ENCODE measurements at regions not wholly inside any gene's neighbourhood (a gene's known extent, or its start where the extent isn't known, plus 50 kb on each side); places are given as distances from the start of the nearest gene placed in this dataset.

GRCh38 chr4:24003496-24003895 lies 113.6 kb upstream of the PPARGC1A start:
- CTCF ChIA-PET, result no interaction called here
- no peak for DNase-seq
- H3K36me3 Mint-ChIP-seq (ENCODE audit: low read depth), result no peaks in the 10 kb centered on the region
- H3K27me3 Mint-ChIP-seq (ENCODE audit: low read depth), result no peaks in the 10 kb centered on the region
- ATAC-seq, result no peak
- POLR2A ChIA-PET, result no interaction called here
- no peaks in the 10 kb centered on the region for H3K9me3 Mint-ChIP-seq (ENCODE audit: insufficient read depth)
- H3K27ac Mint-ChIP-seq, result no peak overlapping the region
- H3K4me3 Mint-ChIP-seq, result no peak overlapping the region
- no peaks in the 10 kb centered on the region for H3K4me1 Mint-ChIP-seq (ENCODE audit: low read depth)

GRCh38 chr4:24002330-24002966 lies 112.6 kb upstream of the PPARGC1A start:
- H3K4me3 Mint-ChIP-seq, result no peak overlapping the region
- no peaks in the 10 kb centered on the region for H3K4me1 Mint-ChIP-seq (ENCODE audit: low read depth)
- H3K27ac Mint-ChIP-seq, result no peak overlapping the region
- no peaks in the 10 kb centered on the region for H3K36me3 Mint-ChIP-seq (ENCODE audit: low read depth)
- H3K27me3 Mint-ChIP-seq (ENCODE audit: low read depth), result no peaks in the 10 kb centered on the region
- H3K9me3 Mint-ChIP-seq (ENCODE audit: insufficient read depth), result no peaks in the 10 kb centered on the region
- ATAC-seq (no peak), DNase-seq (no peak)
- CTCF ChIA-PET, result interaction anchor here (0.6 kb wide), 1 partner anchor 12 kb away, joined by 4 read pairs; no protein-coding TSS in a partner anchor
- POLR2A ChIA-PET, result no interaction called here

GRCh38 chr4:24001486-24002329 lies 111.9 kb upstream of the PPARGC1A start:
- ChIA-PET POLR2A (no interaction called here), CTCF (interaction anchor here (0.6 kb wide), 1 partner anchor 11 kb away, joined by 4 read pairs; no protein-coding TSS in a partner anchor)
- no peak for ATAC-seq
- Mint-ChIP-seq H3K27ac (no peak overlapping the region), H3K36me3 (ENCODE audit: low read depth) (no peaks in the 10 kb centered on the region), H3K4me3 (no peak overlapping the region), H3K4me1 (ENCODE audit: low read depth) (no peaks in the 10 kb centered on the region), H3K9me3 (ENCODE audit: insufficient read depth) (no peaks in the 10 kb centered on the region), H3K27me3 (ENCODE audit: low read depth) (no peaks in the 10 kb centered on the region)
- DNase-seq, result no peak

GRCh38 chr4:24000470-24000831 lies 110.6 kb upstream of the PPARGC1A start:
- H3K36me3 Mint-ChIP-seq (ENCODE audit: low read depth), result no peaks in the 10 kb centered on the region
- ChIA-PET CTCF (no interaction called here), POLR2A (no interaction called here)
- no peaks in the 10 kb centered on the region for H3K9me3 Mint-ChIP-seq (ENCODE audit: insufficient read depth)
- H3K4me1 Mint-ChIP-seq (ENCODE audit: low read depth), result no peaks in the 10 kb centered on the region
- ATAC-seq, result no peak
- no peaks in the 10 kb centered on the region for H3K27me3 Mint-ChIP-seq (ENCODE audit: low read depth)
- no peak overlapping the region for H3K27ac Mint-ChIP-seq
- no peak for DNase-seq
- H3K4me3 Mint-ChIP-seq, result no peak overlapping the region

GRCh38 chr4:23999714-24000469 lies 110.0 kb upstream of the PPARGC1A start:
- H3K4me1 Mint-ChIP-seq (ENCODE audit: low read depth), result no peaks in the 10 kb centered on the region
- ChIA-PET CTCF (no interaction called here), POLR2A (no interaction called here)
- ATAC-seq, result no peak
- no peaks in the 10 kb centered on the region for H3K27me3 Mint-ChIP-seq (ENCODE audit: low read depth)
- H3K9me3 Mint-ChIP-seq (ENCODE audit: insufficient read depth), result no peaks in the 10 kb centered on the region
- no peaks in the 10 kb centered on the region for H3K36me3 Mint-ChIP-seq (ENCODE audit: low read depth)
- no peak for DNase-seq
- H3K4me3 Mint-ChIP-seq, result no peak overlapping the region
- no peak overlapping the region for H3K27ac Mint-ChIP-seq

- Mint-ChIP-seq H3K4me1 (ENCODE audit: low read depth) (no peaks in the 10 kb centered on the region), H3K27me3 (ENCODE audit: low read depth) (no peaks in the 10 kb centered on the region), H3K36me3 (ENCODE audit: low read depth) (no peaks in the 10 kb centered on the region), H3K9me3 (ENCODE audit: insufficient read depth) (no peaks in the 10 kb centered on the region), H3K27ac (no peak overlapping the region), H3K4me3 (no peak overlapping the region)
- ATAC-seq, result no peak
- no peak for DNase-seq
- ChIA-PET CTCF (no interaction called here), POLR2A (no interaction called here)
These were observed 103.5 kb upstream of the PPARGC1A start for GRCh38 chr4:23993373-23993772.

GRCh38 chr4:23991444-23991843 lies 101.6 kb upstream of the PPARGC1A start:
- ChIA-PET POLR2A (no interaction called here), CTCF (no interaction called here)
- no peak for DNase-seq
- no peaks in the 10 kb centered on the region for H3K27me3 Mint-ChIP-seq (ENCODE audit: low read depth)
- H3K9me3 Mint-ChIP-seq (ENCODE audit: insufficient read depth), result no peaks in the 10 kb centered on the region
- H3K4me3 Mint-ChIP-seq, result no peak overlapping the region
- ATAC-seq, result no peak
- no peak overlapping the region for H3K27ac Mint-ChIP-seq
- no peaks in the 10 kb centered on the region for H3K36me3 Mint-ChIP-seq (ENCODE audit: low read depth)
- no peaks in the 10 kb centered on the region for H3K4me1 Mint-ChIP-seq (ENCODE audit: low read depth)

GRCh38 chr4:23986270-23986669 lies 96.4 kb upstream of the PPARGC1A start:
- ChIA-PET CTCF (no interaction called here), POLR2A (no interaction called here)
- no peak overlapping the region for H3K27ac Mint-ChIP-seq
- H3K9me3 Mint-ChIP-seq (ENCODE audit: insufficient read depth), result no peaks in the 10 kb centered on the region
- H3K4me3 Mint-ChIP-seq, result no peak overlapping the region
- ATAC-seq, result no peak
- no peaks in the 10 kb centered on the region for H3K27me3 Mint-ChIP-seq (ENCODE audit: low read depth)
- DNase-seq, result no peak
- no peaks in the 10 kb centered on the region for H3K4me1 Mint-ChIP-seq (ENCODE audit: low read depth)
- no peaks in the 10 kb centered on the region for H3K36me3 Mint-ChIP-seq (ENCODE audit: low read depth)

GRCh38 chr4:23981328-23981727 lies 91.5 kb upstream of the PPARGC1A start:
- ChIA-PET CTCF (no interaction called here), POLR2A (no interaction called here)
- ATAC-seq (no peak), DNase-seq (no peak)
- no peak overlapping the region for H3K4me3 Mint-ChIP-seq
- no peak overlapping the region for H3K27ac Mint-ChIP-seq
- no peaks in the 10 kb centered on the region for H3K36me3 Mint-ChIP-seq (ENCODE audit: low read depth)
- no peaks in the 10 kb centered on the region for H3K27me3 Mint-ChIP-seq (ENCODE audit: low read depth)
- no peaks in the 10 kb centered on the region for H3K4me1 Mint-ChIP-seq (ENCODE audit: low read depth)
- no peaks in the 10 kb centered on the region for H3K9me3 Mint-ChIP-seq (ENCODE audit: insufficient read depth)

- H3K27ac Mint-ChIP-seq, result no peak overlapping the region
- CTCF ChIA-PET, result no interaction called here
- ATAC-seq, result no peak
- no peak overlapping the region for H3K4me3 Mint-ChIP-seq
- DNase-seq, result no peak
- H3K36me3 Mint-ChIP-seq (ENCODE audit: low read depth), result no peaks in the 10 kb centered on the region
- no peaks in the 10 kb centered on the region for H3K27me3 Mint-ChIP-seq (ENCODE audit: low read depth)
- POLR2A ChIA-PET, result no interaction called here
- H3K9me3 Mint-ChIP-seq (ENCODE audit: insufficient read depth), result no peaks in the 10 kb centered on the region
- no peaks in the 10 kb centered on the region for H3K4me1 Mint-ChIP-seq (ENCODE audit: low read depth)
These were observed 89.7 kb upstream of the PPARGC1A start for GRCh38 chr4:23979534-23979933.

GRCh38 chr4:23978002-23978401 lies 88.2 kb upstream of the PPARGC1A start:
- ChIA-PET CTCF (no interaction called here), POLR2A (no interaction called here)
- no peak overlapping the region for H3K4me3 Mint-ChIP-seq
- DNase-seq (no peak), ATAC-seq (no peak)
- H3K27me3 Mint-ChIP-seq (ENCODE audit: low read depth), result no peaks in the 10 kb centered on the region
- H3K4me1 Mint-ChIP-seq (ENCODE audit: low read depth), result no peaks in the 10 kb centered on the region
- H3K27ac Mint-ChIP-seq, result no peak overlapping the region
- H3K36me3 Mint-ChIP-seq (ENCODE audit: low read depth), result no peaks in the 10 kb centered on the region
- H3K9me3 Mint-ChIP-seq (ENCODE audit: insufficient read depth), result no peaks in the 10 kb centered on the region

GRCh38 chr4:23976423-23976822 lies 86.6 kb upstream of the PPARGC1A start:
- DNase-seq (no peak), ATAC-seq (no peak)
- CTCF ChIA-PET, result no interaction called here
- Mint-ChIP-seq H3K36me3 (ENCODE audit: low read depth) (no peaks in the 10 kb centered on the region), H3K27ac (no peak overlapping the region), H3K4me1 (ENCODE audit: low read depth) (no peaks in the 10 kb centered on the region), H3K9me3 (ENCODE audit: insufficient read depth) (no peaks in the 10 kb centered on the region), H3K4me3 (no peak overlapping the region), H3K27me3 (ENCODE audit: low read depth) (no peaks in the 10 kb centered on the region)
- POLR2A ChIA-PET, result no interaction called here

Measured in activated CD8-positive, alpha-beta T cell treated with anti-CD3 and anti-CD28 coated beads, Interleukin-2, amount 10 ng/mL, durations not matched to agents 7 days and 5 days (primary cell).